Stimulated activated naive CD8-positive, alpha-beta T cell treated with anti-CD3 and anti-CD28 coated beads, Interleukin-15, Interleukin-2, amounts not matched to agents 100 ng/mL and 50 ng/mL, for 24 hours (primary cell): ENCODE measurements at regions not wholly inside any gene's neighbourhood (a gene's known extent, or its start where the extent isn't known, plus 50 kb on each side); places are given as distances from the start of the nearest gene placed in this dataset.
"Not testable (repeated sequence)": the region's sequence is repeated elsewhere in the genome, so short reads cannot be mapped to it uniquely, and the experiment has no call there.

ENCODE experiments used
- H3K27ac Mint-ChIP-seq: one replicate; pipeline ENCODE4 v1.8.0; 2021; ENCODE audit warnings: mild to moderate bottlenecking, mixed read lengths
- H3K27me3 Mint-ChIP-seq: one replicate; pipeline ENCODE4 v1.8.0; 2021; ENCODE audit warnings: mixed read lengths
- H3K36me3 Mint-ChIP-seq: one replicate; pipeline ENCODE4 v1.8.0; 2021; ENCODE audit warnings: low read depth, mixed read lengths
- H3K4me1 Mint-ChIP-seq: one replicate; pipeline ENCODE4 v1.8.0; 2021; ENCODE audit warnings: low read depth, mixed read lengths
- H3K4me3 Mint-ChIP-seq: one replicate; pipeline ENCODE4 v1.8.0; 2021; ENCODE audit warnings: mild to moderate bottlenecking, mixed read lengths
- H3K9me3 Mint-ChIP-seq: one replicate; pipeline ENCODE4 v1.8.0; 2021; ENCODE audit warnings: mixed read lengths

- H3K27ac Mint-ChIP-seq = no peak overlapping the region
- no peaks in the 10 kb centered on the region for H3K36me3 Mint-ChIP-seq
- H3K4me3 Mint-ChIP-seq = no peak overlapping the region
- no peaks in the 10 kb centered on the region for H3K4me1 Mint-ChIP-seq
- H3K9me3 Mint-ChIP-seq = peaks cover 7% of the 10 kb centered on the region
- H3K27me3 Mint-ChIP-seq = no peaks in the 10 kb centered on the region
These were observed 391.6 kb upstream of the FKBP1C start for GRCh38 chr6:62819640-62820039.

DNA sequence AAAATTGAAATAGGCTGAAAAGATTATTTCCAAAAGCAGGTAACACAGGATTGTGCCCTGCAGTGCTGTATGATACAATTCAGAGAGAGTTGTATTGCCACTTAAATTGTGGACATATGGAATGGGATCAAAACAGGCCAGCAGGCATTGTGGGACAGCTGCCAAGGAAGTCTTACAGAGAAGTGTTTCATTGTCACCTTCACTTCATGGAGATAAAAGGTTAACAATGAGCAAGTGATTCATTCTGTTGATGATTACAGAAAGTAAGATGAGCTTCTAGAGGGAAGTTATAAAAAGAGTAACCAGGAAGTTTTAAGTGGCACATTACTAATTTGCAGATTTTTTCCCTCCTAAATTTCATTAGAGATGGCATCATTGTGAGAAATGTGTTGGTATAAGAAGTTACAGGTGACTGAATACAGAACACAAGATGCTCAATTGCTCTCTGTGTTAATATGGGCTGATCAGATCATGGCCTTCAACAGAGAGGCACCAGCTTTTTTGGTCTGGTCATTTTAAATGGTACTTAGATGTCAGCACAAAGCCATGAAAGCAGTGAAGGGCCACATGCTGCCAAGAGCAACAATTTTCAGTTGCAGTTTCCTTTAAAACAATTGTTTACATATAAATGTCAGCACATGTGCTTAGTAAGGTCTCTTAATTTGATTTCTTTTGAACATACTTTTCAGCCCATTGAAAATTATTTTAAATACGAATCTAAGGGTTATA lies 402.5 kb upstream of the FKBP1C start:
- Mint-ChIP-seq H3K9me3 (peaks cover 5% of the 10 kb centered on the region), H3K4me3 (no peak overlapping the region), H3K36me3 (no peaks in the 10 kb centered on the region), H3K27me3 (no peaks in the 10 kb centered on the region), H3K27ac (no peak overlapping the region), H3K4me1 (no peaks in the 10 kb centered on the region)

DNA sequence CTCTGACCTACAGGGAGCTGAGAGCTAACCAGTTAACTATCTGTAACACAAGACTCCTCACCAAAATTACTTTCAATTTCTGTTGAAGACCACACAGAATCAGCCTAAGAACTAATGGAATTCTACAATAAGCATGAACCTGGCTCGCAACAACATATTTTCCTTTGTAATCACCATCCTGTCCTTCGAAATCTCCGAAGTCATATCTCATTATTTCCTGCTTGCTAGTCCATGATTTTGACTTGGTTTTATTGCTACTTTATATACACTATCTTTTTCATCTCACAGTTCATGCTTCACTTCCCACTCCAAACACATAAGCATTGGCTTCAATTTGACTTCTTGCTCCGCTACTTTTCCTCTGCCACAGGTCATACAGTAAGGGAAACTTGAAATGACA lies 405.8 kb upstream of the FKBP1C start:
- Mint-ChIP-seq H3K27ac (no peak overlapping the region), H3K36me3 (no peaks in the 10 kb centered on the region), H3K9me3 (peaks cover 10% of the 10 kb centered on the region), H3K4me1 (no peaks in the 10 kb centered on the region), H3K27me3 (no peaks in the 10 kb centered on the region), H3K4me3 (no peak overlapping the region)

DNA sequence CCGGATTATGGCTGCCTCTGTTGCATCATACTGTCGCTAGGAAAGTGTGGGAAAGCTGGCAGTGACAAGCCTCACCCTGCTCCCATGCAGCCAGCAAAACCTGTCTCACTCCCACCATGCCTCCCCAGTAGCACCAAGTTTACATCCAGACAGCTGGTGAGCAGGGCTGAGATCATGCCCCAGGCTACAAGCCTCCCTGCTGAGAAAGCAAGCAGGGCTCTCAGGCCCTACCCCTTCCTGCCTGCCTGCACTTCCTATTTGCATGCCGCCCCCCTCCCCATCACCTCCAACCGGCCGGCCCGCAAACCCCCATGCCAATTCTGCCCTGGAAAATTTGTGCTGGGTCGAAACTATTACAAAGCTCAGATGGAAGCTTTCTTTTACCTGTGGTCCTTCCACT lies 408.2 kb upstream of the FKBP1C start:
- no peaks in the 10 kb centered on the region for H3K27me3 Mint-ChIP-seq

GRCh38 chr6:62797190-62797589 lies 414.1 kb upstream of the FKBP1C start:
- H3K27me3 Mint-ChIP-seq = no peaks in the 10 kb centered on the region
- no peak overlapping the region for H3K4me3 Mint-ChIP-seq
- H3K4me1 Mint-ChIP-seq = no peaks in the 10 kb centered on the region
- no peak overlapping the region for H3K27ac Mint-ChIP-seq
- H3K9me3 Mint-ChIP-seq = peaks cover 19% of the 10 kb centered on the region
- no peaks in the 10 kb centered on the region for H3K36me3 Mint-ChIP-seq

More for the DNA sequence above, 408.2 kb upstream of the FKBP1C start:
- peaks cover 10% of the 10 kb centered on the region for H3K9me3 Mint-ChIP-seq
- no peaks in the 10 kb centered on the region for H3K36me3 Mint-ChIP-seq
- no peaks in the 10 kb centered on the region for H3K4me1 Mint-ChIP-seq
- no peak overlapping the region for H3K4me3 Mint-ChIP-seq
- H3K27ac Mint-ChIP-seq = no peak overlapping the region

DNA sequence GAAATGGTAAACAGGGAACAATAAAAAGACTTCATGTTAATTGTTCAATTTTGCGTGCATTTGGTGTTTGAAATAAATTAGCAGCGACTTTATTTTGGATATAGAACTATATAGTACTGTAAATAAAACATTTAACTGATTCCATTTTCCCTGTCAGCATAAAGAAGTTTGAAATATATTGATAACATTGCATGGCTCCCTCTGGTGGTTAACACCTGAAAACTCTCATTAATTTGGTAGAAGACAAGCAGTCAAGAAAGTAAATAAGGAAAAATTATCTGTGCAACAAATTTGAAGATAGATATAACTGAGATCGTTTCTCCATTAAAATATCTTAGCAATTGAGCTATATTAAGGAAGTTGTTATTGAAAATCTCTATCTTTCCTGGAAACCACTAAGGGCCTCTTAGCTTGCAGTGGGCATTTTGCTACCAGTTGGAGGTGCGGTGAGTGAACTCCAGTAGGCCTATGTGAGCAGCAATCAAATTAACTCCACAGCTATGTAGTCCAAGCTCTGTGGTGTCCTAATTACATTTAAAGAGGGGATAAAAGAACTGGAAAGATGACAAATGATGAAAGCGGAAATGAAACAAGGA lies 435.7 kb upstream of the FKBP1C start:
- Mint-ChIP-seq H3K4me3 (no peak overlapping the region), H3K4me1 (no peaks in the 10 kb centered on the region), H3K27ac (no peak overlapping the region), H3K9me3 (peaks cover 4% of the 10 kb centered on the region), H3K36me3 (no peaks in the 10 kb centered on the region), H3K27me3 (no peaks in the 10 kb centered on the region)

DNA sequence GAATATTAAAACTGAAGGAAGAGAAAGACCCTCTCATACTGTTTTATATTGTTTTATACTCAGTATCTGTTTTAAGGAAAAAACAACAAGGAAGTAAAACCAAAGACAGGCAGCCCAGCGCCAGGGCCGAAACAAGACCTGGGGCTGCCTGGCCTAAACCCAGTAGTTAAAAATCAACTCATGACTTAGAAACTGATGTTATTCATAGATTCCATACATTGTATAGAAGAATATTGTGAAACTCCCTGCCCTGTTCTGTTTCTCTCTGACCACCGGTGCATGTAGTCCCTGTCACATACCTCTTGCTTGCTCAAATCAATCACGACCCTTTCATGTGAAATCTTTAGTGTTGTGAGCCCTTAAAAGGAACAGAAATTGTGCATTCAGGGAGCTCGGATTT lies 445.1 kb upstream of the FKBP1C start:
- H3K36me3 Mint-ChIP-seq = not testable (repeated sequence)

DNA sequence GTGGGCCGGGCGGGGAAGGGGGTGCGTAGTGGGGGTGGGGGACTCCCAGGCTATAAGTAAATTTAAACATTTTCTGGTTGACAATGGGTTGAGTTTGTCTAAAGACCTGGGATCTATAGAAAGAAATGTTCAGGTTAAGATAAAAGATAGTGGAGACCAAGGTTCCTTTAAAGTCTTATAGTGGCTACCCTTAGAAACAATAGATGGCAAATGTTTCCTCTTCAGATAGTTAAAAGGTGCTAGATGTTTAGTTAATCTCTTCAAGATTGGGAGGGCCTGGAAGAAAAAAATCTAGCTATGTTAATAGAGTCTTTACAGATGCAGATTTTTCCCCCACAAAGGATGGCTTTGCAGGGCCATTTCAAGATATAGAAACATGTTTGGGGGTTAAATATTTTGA lies 446.4 kb upstream of the FKBP1C start:
- no peaks in the 10 kb centered on the region for H3K27me3 Mint-ChIP-seq
- H3K4me1 Mint-ChIP-seq = no peaks in the 10 kb centered on the region
- H3K36me3 Mint-ChIP-seq = no peaks in the 10 kb centered on the region
- H3K27ac Mint-ChIP-seq = no peak overlapping the region
- no peak overlapping the region for H3K4me3 Mint-ChIP-seq
- no peaks in the 10 kb centered on the region for H3K9me3 Mint-ChIP-seq

More for the DNA sequence above, 445.1 kb upstream of the FKBP1C start:
- H3K27ac Mint-ChIP-seq, H3K9me3 Mint-ChIP-seq, H3K4me1 Mint-ChIP-seq, H3K4me3 Mint-ChIP-seq, H3K27me3 Mint-ChIP-seq: not testable (repeated sequence)

- Mint-ChIP-seq H3K4me1 (no peaks in the 10 kb centered on the region), H3K4me3 (no peak overlapping the region), H3K9me3 (no peaks in the 10 kb centered on the region), H3K27me3 (no peaks in the 10 kb centered on the region), H3K27ac (no peak overlapping the region), H3K36me3 (no peaks in the 10 kb centered on the region)
These were observed 447.9 kb upstream of the FKBP1C start for GRCh38 chr6:62763125-62763912.

DNA sequence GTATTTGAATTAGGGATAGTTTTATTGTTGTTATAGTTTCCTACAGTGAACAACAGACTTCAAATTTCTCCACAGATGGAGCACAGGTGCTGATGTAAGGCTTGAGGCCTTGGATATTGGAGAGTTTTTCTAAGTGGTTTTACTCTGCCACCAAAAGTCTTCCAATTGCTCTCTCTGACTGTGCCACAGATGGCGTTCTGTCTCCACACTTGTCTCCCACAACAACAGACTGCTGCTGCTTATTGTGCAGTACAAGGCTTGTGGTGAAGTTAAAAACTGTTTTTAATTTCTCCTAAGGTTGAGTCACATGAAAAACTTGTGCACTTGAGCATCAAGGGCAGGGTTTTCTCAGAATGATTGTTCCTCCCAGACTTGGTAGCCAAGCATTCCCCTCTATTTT lies 460.9 kb upstream of the KHDRBS2 start:
- no peaks in the 10 kb centered on the region for H3K4me1 Mint-ChIP-seq
- no peak overlapping the region for H3K4me3 Mint-ChIP-seq
- no peaks in the 10 kb centered on the region for H3K27me3 Mint-ChIP-seq
- H3K9me3 Mint-ChIP-seq = no peaks in the 10 kb centered on the region
- no peak overlapping the region for H3K27ac Mint-ChIP-seq
- no peaks in the 10 kb centered on the region for H3K36me3 Mint-ChIP-seq

- H3K4me1 Mint-ChIP-seq = no peaks in the 10 kb centered on the region
These were observed 460.1 kb upstream of the KHDRBS2 start for GRCh38 chr6:62746161-62746560.

GRCh38 chr6:62740596-62740995 lies 454.6 kb upstream of the KHDRBS2 start:
- Mint-ChIP-seq H3K27ac (no peak overlapping the region), H3K27me3 (no peaks in the 10 kb centered on the region), H3K9me3 (no peaks in the 10 kb centered on the region), H3K36me3 (no peaks in the 10 kb centered on the region), H3K4me3 (no peak overlapping the region), H3K4me1 (no peaks in the 10 kb centered on the region)

More at GRCh38 chr6:62746161-62746560, 460.1 kb upstream of the KHDRBS2 start:
- no peaks in the 10 kb centered on the region for H3K27me3 Mint-ChIP-seq
- H3K27ac Mint-ChIP-seq = no peak overlapping the region
- H3K9me3 Mint-ChIP-seq = no peaks in the 10 kb centered on the region
- H3K36me3 Mint-ChIP-seq = no peaks in the 10 kb centered on the region
- H3K4me3 Mint-ChIP-seq = no peak overlapping the region

- no peak overlapping the region for H3K27ac Mint-ChIP-seq
- H3K9me3 Mint-ChIP-seq = no peaks in the 10 kb centered on the region
- no peaks in the 10 kb centered on the region for H3K27me3 Mint-ChIP-seq
- H3K4me1 Mint-ChIP-seq = no peaks in the 10 kb centered on the region
- no peak overlapping the region for H3K4me3 Mint-ChIP-seq
- H3K36me3 Mint-ChIP-seq = no peaks in the 10 kb centered on the region
These were observed 454.1 kb upstream of the KHDRBS2 start for GRCh38 chr6:62740171-62740570.

- no peaks in the 10 kb centered on the region for H3K36me3 Mint-ChIP-seq
- H3K27ac Mint-ChIP-seq = no peak overlapping the region
- H3K4me3 Mint-ChIP-seq = no peak overlapping the region
- H3K27me3 Mint-ChIP-seq = no peaks in the 10 kb centered on the region
- H3K4me1 Mint-ChIP-seq = no peaks in the 10 kb centered on the region
- no peaks in the 10 kb centered on the region for H3K9me3 Mint-ChIP-seq
These were observed 451.8 kb upstream of the KHDRBS2 start for GRCh38 chr6:62737792-62738191.

- Mint-ChIP-seq H3K27ac (no peak overlapping the region), H3K9me3 (peaks cover 14% of the 10 kb centered on the region), H3K36me3 (no peaks in the 10 kb centered on the region), H3K4me3 (no peak overlapping the region), H3K4me1 (no peaks in the 10 kb centered on the region), H3K27me3 (no peaks in the 10 kb centered on the region)
These were observed 435.4 kb upstream of the KHDRBS2 start for GRCh38 chr6:62721408-62721807.
